ENCODE measurements at regions not wholly inside any gene's neighbourhood (a gene's known extent, or its start where the extent isn't known, plus 50 kb on each side); places are given as distances from the start of the nearest gene placed in this dataset.

- ATAC-seq (ENCODE audit: low read depth) (no peak), DNase-seq (ENCODE audit: low spot score) (no peak)
- Histone ChIP-seq H3K27ac (ENCODE audit: poor library complexity, severe bottlenecking) (no peak overlapping the region), H3K4me3 (ENCODE audit: severe bottlenecking) (no peak overlapping the region), H3K4me1 (ENCODE audit: insufficient read depth, poor library complexity, severe bottlenecking) (no peaks in the 10 kb centered on the region), H3K36me3 (ENCODE audit: low read depth) (no peaks in the 10 kb centered on the region), H3K27me3 (ENCODE audit: insufficient read depth, poor library complexity, severe bottlenecking) (no peaks in the 10 kb centered on the region), H3K9me3 (ENCODE audit: severe bottlenecking) (no peaks in the 10 kb centered on the region)
- TF ChIP-seq CTCF (IDR thresholded peaks at IDR 0.05; ENCODE audit: poor library complexity, severe bottlenecking), result no peak
Measured at GRCh38 chr2:84181927-84182326, 277.2 kb downstream of the SUCLG1 start.

- TF ChIP-seq CTCF (IDR thresholded peaks at IDR 0.05; ENCODE audit: poor library complexity, severe bottlenecking), result no peak
- H3K4me1 ChIP-seq (ENCODE audit: insufficient read depth, poor library complexity, severe bottlenecking), result no peaks in the 10 kb centered on the region
Measured at GRCh38 chr2:84177733-84178132, 281.3 kb downstream of the SUCLG1 start.

DNA sequence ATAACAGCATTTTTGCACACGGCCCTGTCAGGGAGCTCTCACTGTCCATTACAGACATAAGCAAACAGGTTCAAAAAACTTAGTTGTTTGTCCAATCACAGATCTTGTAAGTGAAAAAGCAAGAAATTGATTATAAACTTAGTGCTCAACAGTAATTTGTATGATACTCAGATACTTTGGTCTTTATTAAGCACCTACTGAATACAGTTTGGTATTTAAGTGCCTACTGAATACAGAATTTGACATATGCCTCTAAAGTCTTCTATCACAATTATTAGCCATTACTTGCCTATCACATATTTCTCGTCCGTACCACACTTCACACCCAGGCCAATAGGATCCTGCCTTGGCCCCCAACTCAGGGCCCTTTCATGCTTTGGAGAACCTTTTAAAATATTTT is 283.1 kb downstream of the SUCLG1 start:
- Histone ChIP-seq H3K27ac (ENCODE audit: poor library complexity, severe bottlenecking) (no peak overlapping the region), H3K9me3 (ENCODE audit: severe bottlenecking) (no peaks in the 10 kb centered on the region), H3K4me1 (ENCODE audit: insufficient read depth, poor library complexity, severe bottlenecking) (no peaks in the 10 kb centered on the region), H3K36me3 (ENCODE audit: low read depth) (no peaks in the 10 kb centered on the region), H3K4me3 (ENCODE audit: severe bottlenecking) (no peak overlapping the region), H3K27me3 (ENCODE audit: insufficient read depth, poor library complexity, severe bottlenecking) (no peaks in the 10 kb centered on the region)
- DNase-seq (ENCODE audit: low spot score) (no peak), ATAC-seq (ENCODE audit: low read depth) (no peak)
- no peak for TF ChIP-seq CTCF (IDR thresholded peaks at IDR 0.05; ENCODE audit: poor library complexity, severe bottlenecking)

More at GRCh38 chr2:84177733-84178132, 281.3 kb downstream of the SUCLG1 start:
- Histone ChIP-seq H3K27me3 (ENCODE audit: insufficient read depth, poor library complexity, severe bottlenecking) (no peaks in the 10 kb centered on the region), H3K36me3 (ENCODE audit: low read depth) (no peaks in the 10 kb centered on the region), H3K27ac (ENCODE audit: poor library complexity, severe bottlenecking) (no peak overlapping the region), H3K9me3 (ENCODE audit: severe bottlenecking) (no peaks in the 10 kb centered on the region), H3K4me3 (ENCODE audit: severe bottlenecking) (no peak overlapping the region)
- no peak for ATAC-seq (ENCODE audit: low read depth)
- no peak for DNase-seq (ENCODE audit: low spot score)

DNA sequence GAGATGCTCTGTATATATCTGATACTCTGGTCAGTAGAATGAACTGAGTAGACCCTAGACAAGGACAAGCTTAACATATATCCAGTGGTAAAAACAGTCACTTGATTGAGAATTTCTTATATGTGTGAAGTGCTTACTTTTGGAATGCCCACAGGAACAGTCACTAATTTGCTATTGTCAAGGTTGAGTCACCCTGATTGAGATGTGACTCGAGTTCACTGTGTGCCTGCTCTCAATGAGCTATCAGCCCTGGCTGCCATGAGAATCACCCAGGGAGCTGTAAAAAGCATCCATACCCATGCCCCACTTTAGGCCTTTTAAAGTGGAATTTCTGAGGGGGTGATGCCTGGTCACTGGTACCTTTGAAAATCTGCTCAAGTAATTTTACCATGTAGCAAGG is 283.7 kb downstream of the SUCLG1 start:
- H3K27ac ChIP-seq (ENCODE audit: poor library complexity, severe bottlenecking), result no peak overlapping the region
- no peaks in the 10 kb centered on the region for H3K27me3 ChIP-seq (ENCODE audit: insufficient read depth, poor library complexity, severe bottlenecking)
- TF ChIP-seq CTCF (IDR thresholded peaks at IDR 0.05; ENCODE audit: poor library complexity, severe bottlenecking), result no peak
- H3K4me3 ChIP-seq (ENCODE audit: severe bottlenecking), result no peak overlapping the region
- no peaks in the 10 kb centered on the region for H3K36me3 ChIP-seq (ENCODE audit: low read depth)
- DNase-seq (ENCODE audit: low spot score), result no peak
- H3K9me3 ChIP-seq (ENCODE audit: severe bottlenecking), result no peaks in the 10 kb centered on the region
- no peak for ATAC-seq (ENCODE audit: low read depth)
- H3K4me1 ChIP-seq (ENCODE audit: insufficient read depth, poor library complexity, severe bottlenecking), result no peaks in the 10 kb centered on the region

DNA sequence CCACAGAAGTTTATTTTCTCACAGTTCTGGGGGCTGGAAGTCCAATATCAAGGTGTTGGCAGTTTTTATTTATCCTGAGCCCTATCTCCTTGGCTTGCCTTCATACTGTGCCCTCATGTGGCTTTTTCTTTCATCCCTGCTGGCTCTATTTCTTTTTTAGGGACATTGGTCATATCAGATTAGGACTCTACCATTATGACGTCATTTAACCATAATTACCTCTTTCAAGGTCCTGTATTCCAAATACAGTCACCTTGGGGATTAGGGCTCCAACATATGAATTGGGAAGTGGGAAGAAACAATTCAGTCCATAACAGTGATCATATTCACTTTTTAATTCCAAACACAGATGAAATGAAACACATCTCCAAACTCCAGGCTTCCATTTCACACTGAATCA is 286.0 kb downstream of the SUCLG1 start:
- H3K9me3 ChIP-seq (ENCODE audit: severe bottlenecking), result no peaks in the 10 kb centered on the region
- no peak for ATAC-seq (ENCODE audit: low read depth)
- DNase-seq (ENCODE audit: low spot score), result no peak
- no peaks in the 10 kb centered on the region for H3K27me3 ChIP-seq (ENCODE audit: insufficient read depth, poor library complexity, severe bottlenecking)
- no peak for TF ChIP-seq CTCF (IDR thresholded peaks at IDR 0.05; ENCODE audit: poor library complexity, severe bottlenecking)
- no peaks in the 10 kb centered on the region for H3K36me3 ChIP-seq (ENCODE audit: low read depth)
- no peaks in the 10 kb centered on the region for H3K4me1 ChIP-seq (ENCODE audit: insufficient read depth, poor library complexity, severe bottlenecking)
- no peak overlapping the region for H3K27ac ChIP-seq (ENCODE audit: poor library complexity, severe bottlenecking)
- no peak overlapping the region for H3K4me3 ChIP-seq (ENCODE audit: severe bottlenecking)

Measured in RWPE2 (cell line).